K562 (cell line): ENCODE measurements at regions not wholly inside any gene's neighbourhood (a gene's known extent, or its start where the extent isn't known, plus 50 kb on each side); places are given as distances from the start of the nearest gene placed in this dataset.

Source experiments
- CEBPB ChIP-seq: fragments of 450-650 bp; IDR thresholded peaks from 2 replicates; pipeline ENCODE4 v1.6.1; 2016; ENCODE audit warnings: missing genetic modification characterization, missing compliant biosample characterization
- CHD2 ChIP-seq: IDR thresholded peaks from 2 replicates; pipeline ENCODE4 v1.6.1; 2011; ENCODE audit warnings: low read depth, low read length
- ELF2 ChIP-seq: fragments of 250-450 bp; sonication (Bioruptor Pico); IDR thresholded peaks from 2 replicates; pipeline ENCODE4 v1.5.0; 2021; ENCODE audit warnings: mild to moderate bottlenecking
- GTF2E2 ChIP-seq: fragments of 200-800 bp; sonication (Bioruptor generic); IDR thresholded peaks from 2 replicates; pipeline ENCODE4 v1.6.1; 2016; ENCODE audit warnings: missing genetic modification characterization, missing compliant biosample characterization
- HINFP ChIP-seq: fragments of 450-650 bp; conservative IDR thresholded peaks from 2 replicates; pipeline ENCODE4 v1.6.1; 2016; ENCODE audit warnings: missing genetic modification characterization, low read depth, mild to moderate bottlenecking, control low read depth, missing compliant biosample characterization
- HNRNPL ChIP-seq: fragments of 200-400 bp; formaldehyde crosslinking; IDR thresholded peaks from 2 replicates; pipeline ENCODE4 v1.6.1; 2017; ENCODE audit warnings: low read depth, mild to moderate bottlenecking, low read length
- KDM5B ChIP-seq: fragments of 200-600 bp; sonication (generic); IDR thresholded peaks from 2 replicates; pipeline ENCODE4 v1.6.1; 2012; ENCODE audit warnings: low read depth, mild to moderate bottlenecking, moderate library complexity, low read length, control low read depth, inconsistent platforms; ENCODE audit not compliant: insufficient replicate concordance
- MEIS2 ChIP-seq: fragments of 450-650 bp; IDR thresholded peaks from 2 replicates; pipeline ENCODE4 v1.6.1; 2014; ENCODE audit warnings: mild to moderate bottlenecking; ENCODE audit not compliant: partially characterized antibody
- POLR2G ChIP-seq: fragments of 200-400 bp; formaldehyde crosslinking; IDR thresholded peaks from 2 replicates; pipeline ENCODE4 v1.6.1; 2017; ENCODE audit warnings: low read depth, mild to moderate bottlenecking, antibody characterized with exemption, low read length, moderate library complexity
- PRMT5 ChIP-seq: sonication (generic); formaldehyde crosslinking; IDR thresholded peaks from 2 replicates; pipeline ENCODE4 v1.5.0; 2020; ENCODE audit warnings: missing genetic modification reagents
- SNIP1 ChIP-seq: fragments of 450-650 bp; IDR thresholded peaks from 2 replicates; pipeline ENCODE4 v1.7.1; 2017; ENCODE audit warnings: low read depth, mild to moderate bottlenecking
- TCF7 ChIP-seq: sonication (generic); IDR thresholded peaks from 2 replicates; pipeline ENCODE4 v1.6.1; 2016; ENCODE audit warnings: antibody characterized with exemption, borderline replicate concordance
- ZBTB33 ChIP-seq: sonication (generic); formaldehyde crosslinking; IDR thresholded peaks from 2 replicates; pipeline ENCODE4 v1.8.1; 2023; ENCODE audit warnings: mild to moderate bottlenecking, missing genetic modification reagents
- ZNF639 ChIP-seq, 2 experiments: fragments of 200-800 bp in 1 of 2; sonication (Bioruptor generic) in 1 of 2; sonication (generic) in 1 of 2; formaldehyde crosslinking in 1 of 2; IDR thresholded peaks in 1 of 2; conservative IDR thresholded peaks in 1 of 2; 2 replicates each; pipeline versions ENCODE4 v1.5.0 to v1.6.1; 2016 to 2020; ENCODE audit warnings: missing compliant biosample characterization in 1 of 2, missing genetic modification characterization in 1 of 2, missing genetic modification reagents in 1 of 2
- TF ChIP-seq, protein P1 (sequence below): sonication (generic); formaldehyde crosslinking; IDR thresholded peaks from 2 replicates; pipeline ENCODE4 v1.8.0; 2022; ENCODE audit warnings: mild to moderate bottlenecking, missing genetic modification reagents

DNA sequence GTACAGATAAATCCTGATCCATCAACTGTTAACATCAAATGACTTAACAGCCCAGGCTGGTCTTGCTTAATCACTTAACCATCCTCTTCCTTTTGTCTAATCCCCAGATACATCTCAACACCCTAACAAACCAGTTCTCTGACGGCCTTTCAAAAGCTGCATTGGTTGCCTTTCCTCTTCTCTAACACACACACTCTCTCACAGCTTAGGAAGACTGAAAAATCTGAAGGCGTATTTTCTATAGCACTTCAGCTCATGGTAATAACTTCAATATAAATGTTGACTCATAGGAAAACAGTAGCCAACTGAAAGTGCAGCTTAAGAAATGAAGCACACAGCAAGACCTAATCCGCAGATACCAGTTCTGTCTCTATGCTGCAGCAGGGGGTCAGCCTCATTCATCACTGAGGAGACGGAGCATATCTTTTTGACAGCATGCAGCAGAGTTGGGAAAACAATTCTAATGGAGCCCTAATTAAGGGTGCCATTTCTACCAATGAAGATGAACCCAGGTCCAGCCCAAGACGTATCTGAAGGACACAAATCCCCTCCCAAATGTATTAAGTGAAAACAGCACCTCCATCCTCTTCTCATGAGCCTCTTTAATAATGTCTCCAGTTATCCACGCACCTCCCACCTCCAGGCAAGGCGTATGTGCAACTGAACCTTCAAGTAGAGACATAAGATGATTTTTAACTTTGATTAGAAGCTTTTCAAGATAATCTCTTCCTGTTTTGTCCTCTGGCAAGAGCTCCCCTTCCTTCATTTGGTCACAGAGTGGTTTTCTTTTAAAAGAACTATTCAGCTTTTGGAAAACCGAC is 211.7 kb upstream of the NFE2L3 start (continued):
- TF ChIP-seq HINFP, result no peak
- 0 out of 4 replicates have a peak, but pooled peaks of 1 of the 2 experiments have one; percentile 30 for TF ChIP-seq ZNF639 (CRISPR knock-in tag; conservative IDR thresholded peaks at IDR 0.05 in 1 of 2, IDR thresholded peaks at IDR 0.05 in 1 of 2)
- no peak for TF ChIP-seq POLR2G
- no peak for TF ChIP-seq ZBTB33 (CRISPR knock-in tag)
- TF ChIP-seq MEIS2, result peak; percentile 79
- TF ChIP-seq HNRNPL, result no peak
- no peak for TF ChIP-seq KDM5B
- no peak for TF ChIP-seq CHD2
- no peak for TF ChIP-seq SNIP1
- TF ChIP-seq, protein P1, sequence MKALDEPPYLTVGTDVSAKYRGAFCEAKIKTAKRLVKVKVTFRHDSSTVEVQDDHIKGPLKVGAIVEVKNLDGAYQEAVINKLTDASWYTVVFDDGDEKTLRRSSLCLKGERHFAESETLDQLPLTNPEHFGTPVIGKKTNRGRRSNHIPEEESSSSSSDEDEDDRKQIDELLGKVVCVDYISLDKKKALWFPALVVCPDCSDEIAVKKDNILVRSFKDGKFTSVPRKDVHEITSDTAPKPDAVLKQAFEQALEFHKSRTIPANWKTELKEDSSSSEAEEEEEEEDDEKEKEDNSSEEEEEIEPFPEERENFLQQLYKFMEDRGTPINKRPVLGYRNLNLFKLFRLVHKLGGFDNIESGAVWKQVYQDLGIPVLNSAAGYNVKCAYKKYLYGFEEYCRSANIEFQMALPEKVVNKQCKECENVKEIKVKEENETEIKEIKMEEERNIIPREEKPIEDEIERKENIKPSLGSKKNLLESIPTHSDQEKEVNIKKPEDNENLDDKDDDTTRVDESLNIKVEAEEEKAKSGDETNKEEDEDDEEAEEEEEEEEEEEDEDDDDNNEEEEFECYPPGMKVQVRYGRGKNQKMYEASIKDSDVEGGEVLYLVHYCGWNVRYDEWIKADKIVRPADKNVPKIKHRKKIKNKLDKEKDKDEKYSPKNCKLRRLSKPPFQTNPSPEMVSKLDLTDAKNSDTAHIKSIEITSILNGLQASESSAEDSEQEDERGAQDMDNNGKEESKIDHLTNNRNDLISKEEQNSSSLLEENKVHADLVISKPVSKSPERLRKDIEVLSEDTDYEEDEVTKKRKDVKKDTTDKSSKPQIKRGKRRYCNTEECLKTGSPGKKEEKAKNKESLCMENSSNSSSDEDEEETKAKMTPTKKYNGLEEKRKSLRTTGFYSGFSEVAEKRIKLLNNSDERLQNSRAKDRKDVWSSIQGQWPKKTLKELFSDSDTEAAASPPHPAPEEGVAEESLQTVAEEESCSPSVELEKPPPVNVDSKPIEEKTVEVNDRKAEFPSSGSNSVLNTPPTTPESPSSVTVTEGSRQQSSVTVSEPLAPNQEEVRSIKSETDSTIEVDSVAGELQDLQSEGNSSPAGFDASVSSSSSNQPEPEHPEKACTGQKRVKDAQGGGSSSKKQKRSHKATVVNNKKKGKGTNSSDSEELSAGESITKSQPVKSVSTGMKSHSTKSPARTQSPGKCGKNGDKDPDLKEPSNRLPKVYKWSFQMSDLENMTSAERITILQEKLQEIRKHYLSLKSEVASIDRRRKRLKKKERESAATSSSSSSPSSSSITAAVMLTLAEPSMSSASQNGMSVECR, result no peak
- 0 out of 2 replicates have a peak, but pooled peaks have one; percentile 19 for TF ChIP-seq ELF2
- TF ChIP-seq CEBPB, result peak; percentile 65
- TF ChIP-seq TCF7, result no peak
- no peak for TF ChIP-seq PRMT5 (CRISPR knock-in tag)
- peak; percentile 7; the same call in 1 of the 2 replicates for TF ChIP-seq GTF2E2
- TF ChIP-seq, all 486 proteins: peak for 14
